GM12891 (cell line): ENCODE measurements at regions not wholly inside any gene's neighbourhood (a gene's known extent, or its start where the extent isn't known, plus 50 kb on each side); places are given as distances from the start of the nearest gene placed in this dataset.
A peak's percentile ranks its signal among the peaks of the same experiment; 100 is the strongest.

Experiments
- DNase-seq: peaks from one replicate; pipeline ENCODE4 v3.0.0; 2011; ENCODE audit warnings: low spot score; ENCODE audit not compliant: insufficient read length
- FAIRE-seq: peaks from 2 replicates; lab custom pipeline; 2011; peaks lifted over from hg19 to GRCh38; lab: Jason Lieb, UNC
- PAX5 ChIP-seq: IDR thresholded peaks from 2 replicates; pipeline ENCODE4 v1.6.1; 2011; ENCODE audit warnings: low read length, moderate library complexity, mild to moderate bottlenecking; ENCODE audit not compliant: insufficient read depth, severe bottlenecking
- POLR2A ChIP-seq: IDR thresholded peaks from 2 replicates; pipeline ENCODE4 v1.6.1; 2011; ENCODE audit warnings: low read depth, low read length, control low read depth
- POLR2AphosphoS5 ChIP-seq: IDR thresholded peaks from 2 replicates; pipeline ENCODE4 v1.6.1; 2011; ENCODE audit warnings: low read depth, low read length, control low read depth
- POU2F2 ChIP-seq: IDR thresholded peaks from 2 replicates; pipeline ENCODE4 v1.6.1; 2011; ENCODE audit warnings: low read depth, mild to moderate bottlenecking, control low read depth, low read length, moderate library complexity
- SPI1 ChIP-seq: IDR thresholded peaks from 2 replicates; pipeline ENCODE4 v1.6.1; 2011; ENCODE audit warnings: low read depth, low read length, control low read depth
- TAF1 ChIP-seq: IDR thresholded peaks from 2 replicates; pipeline ENCODE4 v1.6.1; 2011; ENCODE audit warnings: low read depth, low read length, control low read depth

GRCh38 chr5:44868541-44868940 is 59.8 kb downstream of the MRPS30 start:
- FAIRE-seq: no peak
- no peak for TF ChIP-seq POLR2AphosphoS5
- TF ChIP-seq SPI1: no peak
- no peak for TF ChIP-seq TAF1
- TF ChIP-seq POLR2A: no peak
- TF ChIP-seq PAX5: no peak
- TF ChIP-seq POU2F2: no peak

GRCh38 chr5:44869928-44870327 is 61.2 kb downstream of the MRPS30 start:
- FAIRE-seq: no peak
- no peak for DNase-seq
- TF ChIP-seq POU2F2: no peak
- TF ChIP-seq TAF1: no peak
- TF ChIP-seq POLR2AphosphoS5: no peak
- TF ChIP-seq POLR2A: no peak
- no peak for TF ChIP-seq PAX5
- TF ChIP-seq SPI1: no peak

More at GRCh38 chr5:44868541-44868940, 59.8 kb downstream of the MRPS30 start:
- no peak for DNase-seq

- FAIRE-seq (no peak), DNase-seq (no peak)
- no peak for TF ChIP-seq SPI1
- no peak for TF ChIP-seq POLR2A
- TF ChIP-seq TAF1: no peak
- TF ChIP-seq POLR2AphosphoS5: no peak
- TF ChIP-seq POU2F2: no peak
- no peak for TF ChIP-seq PAX5
Measured at GRCh38 chr5:44870430-44870829, 61.7 kb downstream of the MRPS30 start.

- FAIRE-seq: no peak
- TF ChIP-seq POLR2A (no peak), POLR2AphosphoS5 (no peak), PAX5 (no peak), TAF1 (no peak), POU2F2 (no peak), SPI1 (no peak)
- DNase-seq: no peak
Measured at GRCh38 chr5:44871401-44871800, 62.7 kb downstream of the MRPS30 start.

GRCh38 chr5:44875661-44876605 is 67.2 kb downstream of the MRPS30 start:
- no peak; the same call in 1 of the 2 replicates for TF ChIP-seq POLR2A
- peak; percentile 86 for TF ChIP-seq SPI1
- peak; percentile 33 for DNase-seq
- FAIRE-seq: peak; percentile 80

- no peak for DNase-seq
- TF ChIP-seq SPI1: no peak
- no peak for TF ChIP-seq POLR2A
- TF ChIP-seq TAF1: no peak
- TF ChIP-seq POU2F2: no peak
- TF ChIP-seq PAX5: no peak
- no peak for TF ChIP-seq POLR2AphosphoS5
- no peak for FAIRE-seq
Measured at GRCh38 chr5:44881266-44881665, 72.5 kb downstream of the MRPS30 start.

GRCh38 chr5:44884036-44884435 is 75.3 kb downstream of the MRPS30 start:
- TF ChIP-seq POLR2AphosphoS5 (no peak), SPI1 (no peak), POLR2A (no peak), PAX5 (no peak), POU2F2 (no peak), TAF1 (no peak)
- DNase-seq: no peak
- FAIRE-seq: no peak

- FAIRE-seq: no peak
- TF ChIP-seq POU2F2 (no peak), SPI1 (no peak), PAX5 (no peak), POLR2A (no peak)
Measured at GRCh38 chr5:44885903-44886302, 77.2 kb downstream of the MRPS30 start.

GRCh38 chr5:44887722-44888121 is 79.0 kb downstream of the MRPS30 start:
- FAIRE-seq: no peak

More at GRCh38 chr5:44885903-44886302, 77.2 kb downstream of the MRPS30 start:
- peak; percentile 19 for DNase-seq

GRCh38 chr5:44888435-44888834 is 79.7 kb downstream of the MRPS30 start:
- TF ChIP-seq TAF1: no peak
- TF ChIP-seq POLR2A: no peak
- TF ChIP-seq POLR2AphosphoS5: no peak
- TF ChIP-seq POU2F2: no peak
- no peak for TF ChIP-seq PAX5
- TF ChIP-seq SPI1: no peak
- DNase-seq: no peak
- FAIRE-seq: no peak

More at GRCh38 chr5:44887722-44888121, 79.0 kb downstream of the MRPS30 start:
- TF ChIP-seq TAF1 (no peak), POU2F2 (no peak), PAX5 (no peak), POLR2A (no peak), SPI1 (no peak), POLR2AphosphoS5 (no peak)
- no peak for DNase-seq
